PFSK-1 (cell line): ENCODE measurements at regions not wholly inside any gene's neighbourhood (a gene's known extent, or its start where the extent isn't known, plus 50 kb on each side); places are given as distances from the start of the nearest gene placed in this dataset.

Experiments used
- FOXP2 ChIP-seq: optimal IDR thresholded peaks from 2 replicates; pipeline ENCODE3; 2011; ENCODE audit warnings: borderline replicate concordance, control low read depth, inconsistent platforms; ENCODE audit not compliant: insufficient read depth; ENCODE audit errors: extremely low read length, extremely low read depth
- POLR2AphosphoS5 ChIP-seq: IDR thresholded peaks from 2 replicates; pipeline ENCODE4 v1.6.1; 2012; ENCODE audit warnings: low read depth, mild to moderate bottlenecking, control low read depth, low read length, moderate library complexity
- REST ChIP-seq, 2 experiments: IDR thresholded peaks; 2 replicates each; pipeline versions ENCODE4 v1.6.1 to v1.8.0; 2011 to 2012; ENCODE audit warnings: low read depth in 2 of 2, low read length in 2 of 2, control low read depth in 1 of 2, inconsistent platforms in 1 of 2, mild to moderate bottlenecking in 1 of 2, moderate library complexity in 1 of 2; ENCODE audit not compliant: insufficient read depth in 1 of 2
- TAF1 ChIP-seq: IDR thresholded peaks from 2 replicates; pipeline ENCODE4 v1.6.1; 2012; ENCODE audit warnings: low read length, control low read depth, borderline replicate concordance; ENCODE audit not compliant: insufficient read depth

GRCh38 chr11:44467413-44467812 is 98.0 kb upstream of the CD82 start:
- TF ChIP-seq REST (IDR thresholded peaks at IDR 0.05; ENCODE audit: insufficient read depth in 1 of 2, low read depth in 2 of 2, low read length in 2 of 2) (no peak), TAF1 (no peak), POLR2AphosphoS5 (no peak), FOXP2 (no peak)
